ENCODE measurements at regions not wholly inside any gene's neighbourhood (a gene's known extent, or its start where the extent isn't known, plus 50 kb on each side); places are given as distances from the start of the nearest gene placed in this dataset.

DNA sequence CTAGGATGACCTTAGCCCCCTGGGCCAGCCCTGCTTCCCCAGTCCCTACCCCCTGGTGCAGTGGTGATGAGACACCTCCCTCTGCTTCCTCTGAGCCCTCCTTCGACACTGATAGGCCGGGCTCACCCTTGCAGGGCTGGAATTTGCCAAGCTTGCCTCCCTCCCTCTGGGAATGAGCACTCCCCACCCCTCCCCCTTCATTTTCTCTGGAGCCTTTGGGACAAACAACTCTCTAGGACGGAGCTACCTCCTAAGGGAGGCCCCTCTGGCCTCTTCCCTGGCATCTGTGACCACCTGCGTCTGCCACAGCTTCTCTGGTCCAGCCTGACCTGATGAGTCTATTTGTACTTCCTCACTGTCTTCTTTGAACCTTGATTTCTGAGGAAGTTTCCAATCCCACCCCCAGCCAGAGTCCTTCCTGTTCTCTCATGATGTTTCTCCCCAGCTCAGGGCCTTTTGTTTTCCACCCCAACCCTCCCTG is 53.3 kb upstream of the ADA2 start:
- Histone ChIP-seq H2AK9ac (replicated peaks; ENCODE audit: low read depth, low read length, poor library complexity) (no peak overlapping the region), H4K5ac (ENCODE audit: low read depth, low read length) (no peak overlapping the region), H3K18ac (ENCODE audit: low read depth, low read length) (no peak overlapping the region), H3K9me1 (ENCODE audit: insufficient read depth, low read length) (no peaks in the 10 kb centered on the region), H3K27ac (ENCODE audit: insufficient read depth, low read length) (no peak overlapping the region), H2AFZ (replicated peaks; ENCODE audit: low read length, poor library complexity) (no peak overlapping the region), H3K4ac (ENCODE audit: low read depth, low read length) (no peak overlapping the region), H3K56ac (ENCODE audit: extremely low read depth, insufficient read depth, low read length) (no peak overlapping the region), H4K20me1 (ENCODE audit: insufficient read depth, low read length) (no peaks in the 10 kb centered on the region), H2BK120ac (ENCODE audit: low read depth, low read length) (no peak overlapping the region), H4K91ac (ENCODE audit: insufficient read depth, low read depth, low read length) (no peak overlapping the region), H3K79me1 (ENCODE audit: low read depth in 1 of 2, low read length in 2 of 2) (no peaks in the 10 kb centered on the region), H2BK5ac (ENCODE audit: low read depth, low read length, poor library complexity, severe bottlenecking) (no peak overlapping the region), H3K4me2 (ENCODE audit: low read depth, low read length) (no peak overlapping the region), H2BK20ac (ENCODE audit: low read depth, low read length) (no peak overlapping the region), H2AK5ac (ENCODE audit: low read depth, low read length) (no peak overlapping the region), H3K9ac (ENCODE audit: low read depth, low read length) (no peak overlapping the region), H3K14ac (replicated peaks; ENCODE audit: low read depth, low read length) (no peak overlapping the region), H3K27me3 (ENCODE audit: control insufficient read depth, insufficient read depth, low read length) (no peaks in the 10 kb centered on the region), H3K4me1 (ENCODE audit: control insufficient read depth, insufficient read depth, low read length) (no peaks in the 10 kb centered on the region), H3K4me3 (ENCODE audit: insufficient read depth, low read depth, low read length) (no peak overlapping the region), H3K9me3 (ENCODE audit: control insufficient read depth, insufficient read depth, low read length) (no peaks in the 10 kb centered on the region), H2BK15ac (ENCODE audit: low read depth, low read length) (no peak overlapping the region), H3K23ac (ENCODE audit: low read depth, low read length) (no peak overlapping the region), H4K8ac (ENCODE audit: low read depth in 2 of 2, low read length in 2 of 2) (no peak overlapping the region), H3K36me3 (ENCODE audit: control insufficient read depth, insufficient read depth, low read length) (no peaks in the 10 kb centered on the region)
- CTCF ChIA-PET, result no interaction called here
- in situ Hi-C loops (cut with MboI; ENCODE audit: low sequenced_read_pairs) (no loop called here), intact Hi-C loops (cut with micrococcal nuclease) (no loop called here), dilution Hi-C loops (cut with HindIII; ENCODE audit: low sequenced_read_pairs, unreplicated experiment) (no loop called here)
- no TSS peak for BruUV-seq (replicated peaks)
- WGBS, 2 experiments (ENCODE audit: extremely low coverage in 2 of 2, insufficient read length in 1 of 2), result 67% methylated on average over 1 of the region's 4 CpGs; no CpG with 5 or more reads in 1 of the 2 experiments
- DNase-seq (no peak), ATAC-seq (ENCODE audit: low read depth) (no peak)
- no peak for TF ChIP-seq SMC3 (IDR thresholded peaks at IDR 0.05; ENCODE audit: low read depth, low read length)
- no peak for TF ChIP-seq RCOR1 (IDR thresholded peaks at IDR 0.05; ENCODE audit: insufficient replicate concordance, low read length)
- no peak for TF ChIP-seq NFE2L2 (IDR thresholded peaks at IDR 0.05; ENCODE audit: low read depth, low read length)
- TF ChIP-seq BHLHE40 (IDR thresholded peaks at IDR 0.05; ENCODE audit: low read depth, low read length), result no peak
- no peak for TF ChIP-seq MAFK (IDR thresholded peaks at IDR 0.05; ENCODE audit: low read depth, low read length)
- TF ChIP-seq, protein P1, sequence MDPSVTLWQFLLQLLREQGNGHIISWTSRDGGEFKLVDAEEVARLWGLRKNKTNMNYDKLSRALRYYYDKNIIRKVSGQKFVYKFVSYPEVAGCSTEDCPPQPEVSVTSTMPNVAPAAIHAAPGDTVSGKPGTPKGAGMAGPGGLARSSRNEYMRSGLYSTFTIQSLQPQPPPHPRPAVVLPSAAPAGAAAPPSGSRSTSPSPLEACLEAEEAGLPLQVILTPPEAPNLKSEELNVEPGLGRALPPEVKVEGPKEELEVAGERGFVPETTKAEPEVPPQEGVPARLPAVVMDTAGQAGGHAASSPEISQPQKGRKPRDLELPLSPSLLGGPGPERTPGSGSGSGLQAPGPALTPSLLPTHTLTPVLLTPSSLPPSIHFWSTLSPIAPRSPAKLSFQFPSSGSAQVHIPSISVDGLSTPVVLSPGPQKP (IDR thresholded peaks at IDR 0.05; ENCODE audit: borderline replicate concordance, low read depth, low read length), result no peak
- no peak for TF ChIP-seq RAD21 (IDR thresholded peaks at IDR 0.05; ENCODE audit: low read length)
- no peak for TF ChIP-seq CHD1 (IDR thresholded peaks at IDR 0.05; ENCODE audit: low read depth, low read length)
- TF ChIP-seq CEBPB (IDR thresholded peaks at IDR 0.05; ENCODE audit: low read depth, low read length), result no peak
- TF ChIP-seq POLR2A (IDR thresholded peaks at IDR 0.05; ENCODE audit: low read depth, low read length), result no peak
- no peak for TF ChIP-seq FOS (IDR thresholded peaks at IDR 0.05; ENCODE audit: low read depth, low read length)
- TF ChIP-seq, protein P2, sequence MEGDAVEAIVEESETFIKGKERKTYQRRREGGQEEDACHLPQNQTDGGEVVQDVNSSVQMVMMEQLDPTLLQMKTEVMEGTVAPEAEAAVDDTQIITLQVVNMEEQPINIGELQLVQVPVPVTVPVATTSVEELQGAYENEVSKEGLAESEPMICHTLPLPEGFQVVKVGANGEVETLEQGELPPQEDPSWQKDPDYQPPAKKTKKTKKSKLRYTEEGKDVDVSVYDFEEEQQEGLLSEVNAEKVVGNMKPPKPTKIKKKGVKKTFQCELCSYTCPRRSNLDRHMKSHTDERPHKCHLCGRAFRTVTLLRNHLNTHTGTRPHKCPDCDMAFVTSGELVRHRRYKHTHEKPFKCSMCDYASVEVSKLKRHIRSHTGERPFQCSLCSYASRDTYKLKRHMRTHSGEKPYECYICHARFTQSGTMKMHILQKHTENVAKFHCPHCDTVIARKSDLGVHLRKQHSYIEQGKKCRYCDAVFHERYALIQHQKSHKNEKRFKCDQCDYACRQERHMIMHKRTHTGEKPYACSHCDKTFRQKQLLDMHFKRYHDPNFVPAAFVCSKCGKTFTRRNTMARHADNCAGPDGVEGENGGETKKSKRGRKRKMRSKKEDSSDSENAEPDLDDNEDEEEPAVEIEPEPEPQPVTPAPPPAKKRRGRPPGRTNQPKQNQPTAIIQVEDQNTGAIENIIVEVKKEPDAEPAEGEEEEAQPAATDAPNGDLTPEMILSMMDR (conservative IDR thresholded peaks at IDR 0.05; ENCODE audit: low read depth, low read length), result no peak
- TF ChIP-seq MXI1 (IDR thresholded peaks at IDR 0.05; ENCODE audit: borderline replicate concordance, low read depth, low read length), result no peak
- POLR2A ChIA-PET (ENCODE audit: unreplicated experiment), result no interaction called here

All from IMR-90 (cell line).